ENCODE measurements at regions not wholly inside any gene's neighbourhood (a gene's known extent, or its start where the extent isn't known, plus 50 kb on each side); places are given as distances from the start of the nearest gene placed in this dataset.

GRCh38 chr12:75661908-75662307, 150.5 kb upstream of the KRR1 start:
- TF ChIP-seq FOXP2 (optimal IDR thresholded peaks at IDR 0.05; ENCODE audit: borderline replicate concordance, extremely low read depth, extremely low read length, insufficient read depth) (no peak), TAF1 (IDR thresholded peaks at IDR 0.05; ENCODE audit: borderline replicate concordance, insufficient read depth, low read length) (0 out of 2 replicates have a peak, but pooled peaks have one; percentile 19), SIN3A (IDR thresholded peaks at IDR 0.05; ENCODE audit: borderline replicate concordance, insufficient read depth, low read length) (no peak), POLR2AphosphoS5 (IDR thresholded peaks at IDR 0.05; ENCODE audit: low read depth, low read length) (no peak), REST (IDR thresholded peaks at IDR 0.05; ENCODE audit: insufficient read depth in 1 of 2, low read depth in 2 of 2, low read length in 2 of 2) (no peak)

GRCh38 chr12:75660805-75661404, 149.5 kb upstream of the KRR1 start:
- no peak for TF ChIP-seq FOXP2 (optimal IDR thresholded peaks at IDR 0.05; ENCODE audit: borderline replicate concordance, extremely low read depth, extremely low read length, insufficient read depth)
- TF ChIP-seq REST (IDR thresholded peaks at IDR 0.05; ENCODE audit: insufficient read depth in 1 of 2, low read depth in 2 of 2, low read length in 2 of 2): no peak
- no peak for TF ChIP-seq SIN3A (IDR thresholded peaks at IDR 0.05; ENCODE audit: borderline replicate concordance, insufficient read depth, low read length)
- TF ChIP-seq TAF1 (IDR thresholded peaks at IDR 0.05; ENCODE audit: borderline replicate concordance, insufficient read depth, low read length): no peak
- no peak for TF ChIP-seq POLR2AphosphoS5 (IDR thresholded peaks at IDR 0.05; ENCODE audit: low read depth, low read length)

GRCh38 chr12:75660107-75660530, 148.7 kb upstream of the KRR1 start:
- no peak for TF ChIP-seq FOXP2 (optimal IDR thresholded peaks at IDR 0.05; ENCODE audit: borderline replicate concordance, extremely low read depth, extremely low read length, insufficient read depth)
- TF ChIP-seq TAF1 (IDR thresholded peaks at IDR 0.05; ENCODE audit: borderline replicate concordance, insufficient read depth, low read length): no peak
- no peak for TF ChIP-seq REST (IDR thresholded peaks at IDR 0.05; ENCODE audit: insufficient read depth in 1 of 2, low read depth in 2 of 2, low read length in 2 of 2)
- TF ChIP-seq POLR2AphosphoS5 (IDR thresholded peaks at IDR 0.05; ENCODE audit: low read depth, low read length): no peak
- TF ChIP-seq SIN3A (IDR thresholded peaks at IDR 0.05; ENCODE audit: borderline replicate concordance, insufficient read depth, low read length): no peak

- TF ChIP-seq POLR2AphosphoS5 (IDR thresholded peaks at IDR 0.05; ENCODE audit: low read depth, low read length): peak; percentile 20; the same call in 1 of the 2 replicates
- no peak for TF ChIP-seq SIN3A (IDR thresholded peaks at IDR 0.05; ENCODE audit: borderline replicate concordance, insufficient read depth, low read length)
- 0 out of 4 replicates have a peak, but pooled peaks of 1 of the 2 experiments have one; percentile 20 for TF ChIP-seq REST (IDR thresholded peaks at IDR 0.05; ENCODE audit: insufficient read depth in 1 of 2, low read depth in 2 of 2, low read length in 2 of 2)
- no peak for TF ChIP-seq TAF1 (IDR thresholded peaks at IDR 0.05; ENCODE audit: borderline replicate concordance, insufficient read depth, low read length)
- TF ChIP-seq FOXP2 (optimal IDR thresholded peaks at IDR 0.05; ENCODE audit: borderline replicate concordance, extremely low read depth, extremely low read length, insufficient read depth): no peak
These were observed 147.8 kb upstream of the KRR1 start for GRCh38 chr12:75658901-75659823.

Data from PFSK-1 (cell line).